Fibroblast of skin of right quadriceps (primary cell): ENCODE measurements at regions not wholly inside any gene's neighbourhood (a gene's known extent, or its start where the extent isn't known, plus 50 kb on each side); places are given as distances from the start of the nearest gene placed in this dataset.

Source experiments
- DNase-seq: peaks from one replicate; pipeline ENCODE4 v3.0.0-alpha.2; 2013

GRCh38 chr4:17336524-17336961, 175.3 kb downstream of the QDPR start:
- DNase-seq, result no peak

GRCh38 chr4:17336069-17336468, 175.8 kb downstream of the QDPR start:
- DNase-seq, result no peak

- DNase-seq, result no peak
These were observed 176.5 kb downstream of the QDPR start for GRCh38 chr4:17335371-17335770.

- no peak for DNase-seq
These were observed 179.4 kb downstream of the QDPR start for GRCh38 chr4:17332478-17332877.

- DNase-seq, result no peak
These were observed 182.8 kb downstream of the QDPR start for GRCh38 chr4:17329046-17329445.

- peak; percentile 15 for DNase-seq
These were observed 183.6 kb downstream of the QDPR start for GRCh38 chr4:17328141-17328815.

- no peak for DNase-seq
These were observed 184.3 kb downstream of the QDPR start for GRCh38 chr4:17327591-17327990.

GRCh38 chr4:17326756-17327155, 185.1 kb downstream of the QDPR start:
- DNase-seq, result no peak

GRCh38 chr4:17325098-17325497, 186.8 kb downstream of the QDPR start:
- DNase-seq, result no peak

GRCh38 chr4:17324386-17324830, 187.5 kb downstream of the QDPR start:
- DNase-seq, result peak; percentile 76

GRCh38 chr4:17323554-17324385, 188.1 kb downstream of the QDPR start:
- peak; percentile 54 for DNase-seq

- DNase-seq, result no peak
These were observed 189.4 kb downstream of the QDPR start for GRCh38 chr4:17322514-17322913.

GRCh38 chr4:17320046-17320445, 191.8 kb downstream of the QDPR start:
- no peak for DNase-seq

- no peak for DNase-seq
These were observed 194.4 kb downstream of the QDPR start for GRCh38 chr4:17317526-17317925.

GRCh38 chr4:17316566-17316965, 195.3 kb downstream of the QDPR start:
- DNase-seq, result peak; percentile 37

- no peak for DNase-seq
These were observed 196.4 kb downstream of the QDPR start for GRCh38 chr4:17315459-17315858.

- no peak for DNase-seq
These were observed 198.7 kb downstream of the QDPR start for GRCh38 chr4:17313194-17313593.

- DNase-seq, result peak; percentile 57
These were observed 201.6 kb downstream of the QDPR start for GRCh38 chr4:17310269-17310652.

- DNase-seq, result peak; percentile 54
These were observed 202.2 kb downstream of the QDPR start for GRCh38 chr4:17309567-17310268.

GRCh38 chr4:17301869-17302268, 210.0 kb downstream of the QDPR start:
- DNase-seq, result no peak

- DNase-seq, result no peak
These were observed 210.6 kb downstream of the QDPR start for GRCh38 chr4:17301266-17301665.

GRCh38 chr4:17296921-17297890, 214.7 kb downstream of the QDPR start:
- no peak for DNase-seq
